ENCODE measurements at regions not wholly inside any gene's neighbourhood (a gene's known extent, or its start where the extent isn't known, plus 50 kb on each side); places are given as distances from the start of the nearest gene placed in this dataset.

DNA sequence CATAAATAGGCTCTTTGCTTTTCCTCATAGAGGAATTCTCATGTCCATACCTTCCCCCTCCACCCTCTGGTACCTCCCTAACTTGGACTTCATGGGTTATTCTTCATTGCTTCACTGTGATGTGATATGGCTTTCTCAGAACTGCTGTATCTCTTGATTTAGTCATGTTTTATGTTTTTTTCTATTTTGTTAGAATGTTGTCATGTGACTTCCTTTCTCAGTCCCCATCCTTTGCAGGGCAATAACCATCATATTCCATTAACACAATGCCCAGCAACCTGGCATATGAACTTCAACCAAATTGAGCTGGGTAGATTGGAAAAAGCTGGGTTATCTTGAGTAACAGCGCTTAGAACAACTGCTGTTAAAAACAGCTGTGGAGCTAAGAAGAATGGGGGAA, 190.9 kb upstream of the PRSS16 start:
- WGBS, 2 experiments (ENCODE audit: insufficient coverage in 2 of 2), result 100% methylated on average over 1 of the region's 1 CpG
- H3K27ac ChIP-seq (ENCODE audit: low read depth, low read length, severe bottlenecking), result no peak overlapping the region
- no peaks in the 10 kb centered on the region for H3K36me3 ChIP-seq (ENCODE audit: control insufficient read depth, insufficient read depth, low read length)
- H3K4me3 ChIP-seq (ENCODE audit: extremely low read depth, insufficient read depth, low read length, poor library complexity, severe bottlenecking), result no peak overlapping the region
- H3K9me3 ChIP-seq (ENCODE audit: control insufficient read depth, low read length), result no peaks in the 10 kb centered on the region
- H3K4me1 ChIP-seq (ENCODE audit: control insufficient read depth, insufficient read depth, low read length, poor library complexity, severe bottlenecking), result no peaks in the 10 kb centered on the region

DNA sequence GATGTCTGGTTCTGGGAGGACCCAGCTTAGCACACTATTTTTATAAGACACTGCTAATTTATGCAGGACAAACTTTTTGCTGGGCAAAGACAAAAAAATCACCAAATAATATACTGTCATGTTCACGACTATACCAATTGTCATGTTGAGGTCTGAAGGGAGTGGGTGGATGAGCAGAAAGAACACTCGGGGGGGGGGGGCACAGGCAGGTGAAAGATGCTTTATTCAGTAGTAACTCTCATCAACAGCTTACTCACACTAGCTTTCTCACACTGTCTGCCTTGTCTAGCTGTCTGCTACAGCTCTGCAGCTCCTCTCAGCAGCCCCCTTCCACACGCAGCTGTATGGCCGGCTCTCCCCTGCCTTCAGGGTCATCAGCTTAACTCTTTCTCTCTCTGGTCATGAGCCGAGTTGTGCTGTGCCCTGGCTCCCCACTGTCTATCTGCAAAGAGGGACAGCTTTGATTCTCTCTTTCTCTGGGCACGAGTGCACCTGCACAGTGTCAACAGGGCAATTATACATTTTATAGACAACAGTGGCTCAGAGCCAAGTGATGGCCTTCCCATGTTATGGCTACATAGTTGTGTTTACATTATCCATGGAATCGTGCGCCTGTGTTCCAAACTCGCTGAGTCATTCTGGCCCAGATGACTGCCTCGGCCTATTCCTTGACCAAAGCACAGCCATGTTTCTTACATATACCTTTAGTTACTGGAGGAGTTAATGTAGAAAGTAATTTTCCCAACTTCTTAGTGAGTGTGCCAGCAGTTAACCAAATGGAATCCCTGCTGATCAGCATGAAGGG, 187.7 kb upstream of the PRSS16 start:
- H3K9me3 ChIP-seq (ENCODE audit: control insufficient read depth, low read length), result no peaks in the 10 kb centered on the region
- no peaks in the 10 kb centered on the region for H3K36me3 ChIP-seq (ENCODE audit: control insufficient read depth, insufficient read depth, low read length)
- no peak overlapping the region for H3K4me3 ChIP-seq (ENCODE audit: extremely low read depth, insufficient read depth, low read length, poor library complexity, severe bottlenecking)
- H3K4me1 ChIP-seq (ENCODE audit: control insufficient read depth, insufficient read depth, low read length, poor library complexity, severe bottlenecking), result no peaks in the 10 kb centered on the region
- 76 to 85% methylated on average over 2 to 5 of the region's 10 CpGs for WGBS, 2 experiments (ENCODE audit: insufficient coverage in 2 of 2)
- no peak overlapping the region for H3K27ac ChIP-seq (ENCODE audit: low read depth, low read length, severe bottlenecking)

DNA sequence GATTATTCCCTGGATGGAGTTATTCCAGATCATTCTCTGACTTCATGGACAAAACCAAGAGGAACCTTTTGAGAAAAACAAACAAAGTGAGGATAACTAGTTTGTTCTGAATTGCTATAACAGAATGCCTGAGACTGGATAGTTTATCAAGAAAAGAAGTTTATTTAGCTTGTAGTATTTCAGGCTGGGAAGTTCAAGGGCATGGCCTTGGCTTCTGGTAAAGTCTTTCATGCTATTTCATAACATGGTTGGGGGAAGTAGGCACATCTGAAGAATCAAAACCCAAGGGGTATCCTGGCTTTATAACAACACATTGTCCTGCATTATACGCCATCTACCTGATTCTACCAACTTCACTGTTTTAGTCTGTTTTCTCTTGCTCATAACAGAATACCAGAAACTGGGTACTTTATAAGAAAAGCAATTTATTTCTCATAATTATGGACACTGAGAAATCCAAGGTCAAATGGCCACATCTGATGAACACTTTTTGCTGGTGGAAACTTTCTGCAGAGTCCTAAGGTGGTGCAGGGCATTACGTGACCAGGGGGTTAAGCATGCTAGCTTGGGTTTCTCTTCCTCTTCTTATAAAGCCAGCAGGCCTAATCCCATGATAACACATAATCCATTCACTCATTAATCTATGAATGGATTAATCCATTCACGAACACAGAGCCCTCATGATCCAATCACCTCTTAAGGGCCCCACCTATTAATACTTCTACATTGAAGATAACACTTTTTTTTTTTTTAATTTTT, 186.1 kb upstream of the PRSS16 start:
- Histone ChIP-seq H3K27ac (ENCODE audit: low read depth, low read length, severe bottlenecking) (no peak overlapping the region), H3K4me3 (ENCODE audit: extremely low read depth, insufficient read depth, low read length, poor library complexity, severe bottlenecking) (no peak overlapping the region), H3K9me3 (ENCODE audit: control insufficient read depth, low read length) (no peaks in the 10 kb centered on the region), H3K36me3 (ENCODE audit: control insufficient read depth, insufficient read depth, low read length) (no peaks in the 10 kb centered on the region), H3K4me1 (ENCODE audit: control insufficient read depth, insufficient read depth, low read length, poor library complexity, severe bottlenecking) (peaks cover 2% of the 10 kb centered on the region)
- WGBS, 2 experiments (ENCODE audit: insufficient coverage in 2 of 2), result 81 to 88% methylated on average over 1 to 2 of the region's 3 CpGs

DNA sequence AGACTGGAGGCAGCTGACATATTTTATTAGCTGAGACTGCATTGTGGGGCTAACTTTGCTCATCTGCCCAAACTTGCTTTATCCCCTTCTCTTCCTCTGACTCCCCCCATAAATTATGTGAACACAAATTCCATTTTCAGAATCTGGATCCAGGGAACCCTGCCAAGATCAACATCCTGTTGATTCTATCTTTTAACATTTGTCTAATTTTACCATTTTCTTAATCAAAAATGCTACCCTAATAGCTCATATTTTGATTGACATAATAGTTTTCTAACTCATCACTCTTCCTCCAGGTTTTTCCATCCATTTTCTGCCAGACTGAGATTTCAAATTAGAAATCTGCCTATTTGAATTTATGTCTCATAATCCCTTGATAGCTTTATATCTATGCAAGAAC, 184.7 kb upstream of the PRSS16 start:
- no peaks in the 10 kb centered on the region for H3K9me3 ChIP-seq (ENCODE audit: control insufficient read depth, low read length)
- no peak overlapping the region for H3K27ac ChIP-seq (ENCODE audit: low read depth, low read length, severe bottlenecking)
- peaks cover 5% of the 10 kb centered on the region for H3K4me1 ChIP-seq (ENCODE audit: control insufficient read depth, insufficient read depth, low read length, poor library complexity, severe bottlenecking)
- H3K36me3 ChIP-seq (ENCODE audit: control insufficient read depth, insufficient read depth, low read length), result no peaks in the 10 kb centered on the region
- no peak overlapping the region for H3K4me3 ChIP-seq (ENCODE audit: extremely low read depth, insufficient read depth, low read length, poor library complexity, severe bottlenecking)

- WGBS, 2 experiments (ENCODE audit: insufficient coverage in 2 of 2), result 81 to 86% methylated on average over 3 of the region's 3 CpGs
- no peak overlapping the region for H3K27ac ChIP-seq (ENCODE audit: low read depth, low read length, severe bottlenecking)
Measured at GRCh38 chr6:27065183-27065582, 182.3 kb upstream of the PRSS16 start.

DNA sequence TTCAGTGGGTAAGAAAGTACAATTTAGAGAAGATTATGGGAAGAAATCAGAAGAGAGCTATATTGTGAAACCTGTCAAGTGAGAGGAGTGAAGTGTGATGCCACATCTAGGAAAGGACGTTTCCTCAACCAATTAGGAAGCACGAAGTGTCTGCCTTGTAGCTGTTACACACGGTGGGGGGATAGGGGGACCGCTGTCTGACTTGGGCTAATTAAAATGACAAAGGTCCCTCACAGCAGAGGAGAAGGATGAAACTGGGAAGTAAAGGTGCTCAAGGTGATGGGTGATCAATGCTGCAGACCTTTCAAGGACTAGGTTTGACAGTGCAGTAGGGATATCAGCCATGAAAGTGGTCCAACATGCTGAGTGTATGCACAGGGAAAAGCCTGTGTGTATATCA, 181.1 kb upstream of the PRSS16 start:
- Histone ChIP-seq H3K9me3 (ENCODE audit: control insufficient read depth, low read length) (no peaks in the 10 kb centered on the region), H3K4me1 (ENCODE audit: control insufficient read depth, insufficient read depth, low read length, poor library complexity, severe bottlenecking) (peaks cover 5% of the 10 kb centered on the region), H3K27ac (ENCODE audit: low read depth, low read length, severe bottlenecking) (no peak overlapping the region), H3K36me3 (ENCODE audit: control insufficient read depth, insufficient read depth, low read length) (no peaks in the 10 kb centered on the region), H3K4me3 (ENCODE audit: extremely low read depth, insufficient read depth, low read length, poor library complexity, severe bottlenecking) (no peak overlapping the region)
- 11 to 13% methylated on average over 4 of the region's 4 CpGs for WGBS, 2 experiments (ENCODE audit: insufficient coverage in 2 of 2)

More at GRCh38 chr6:27065183-27065582, 182.3 kb upstream of the PRSS16 start:
- H3K36me3 ChIP-seq (ENCODE audit: control insufficient read depth, insufficient read depth, low read length), result no peaks in the 10 kb centered on the region
- peaks cover 5% of the 10 kb centered on the region for H3K4me1 ChIP-seq (ENCODE audit: control insufficient read depth, insufficient read depth, low read length, poor library complexity, severe bottlenecking)
- no peak overlapping the region for H3K4me3 ChIP-seq (ENCODE audit: extremely low read depth, insufficient read depth, low read length, poor library complexity, severe bottlenecking)
- no peaks in the 10 kb centered on the region for H3K9me3 ChIP-seq (ENCODE audit: control insufficient read depth, low read length)

DNA sequence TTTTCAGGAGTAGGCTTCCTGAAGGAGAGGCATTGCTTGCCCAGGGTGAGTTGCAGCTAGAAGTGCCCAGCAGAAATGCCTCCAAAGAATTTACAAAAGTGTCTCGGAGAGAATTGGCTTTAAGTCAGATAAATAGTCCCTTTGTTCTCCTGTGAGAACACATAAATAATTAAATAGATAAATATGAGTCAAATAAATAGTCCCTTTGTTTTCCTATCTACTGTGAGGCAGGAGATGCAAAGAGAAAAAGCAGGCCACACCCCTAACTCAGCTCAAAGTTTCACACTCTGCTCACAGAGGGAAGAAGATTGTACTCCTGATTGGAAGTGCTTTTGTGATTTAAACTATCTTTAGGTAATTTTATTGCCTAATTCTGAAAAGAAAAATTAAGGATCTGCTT, 180.7 kb upstream of the PRSS16 start:
- no CpG with 5 or more reads among the region's 1 CpG for WGBS, 2 experiments (ENCODE audit: insufficient coverage in 2 of 2)
- no peaks in the 10 kb centered on the region for H3K36me3 ChIP-seq (ENCODE audit: control insufficient read depth, insufficient read depth, low read length)
- no peaks in the 10 kb centered on the region for H3K9me3 ChIP-seq (ENCODE audit: control insufficient read depth, low read length)

GRCh38 chr6:27073441-27073840, 174.1 kb upstream of the PRSS16 start:
- H3K4me3 ChIP-seq (ENCODE audit: extremely low read depth, insufficient read depth, low read length, poor library complexity, severe bottlenecking), result no peak overlapping the region
- H3K4me1 ChIP-seq (ENCODE audit: control insufficient read depth, insufficient read depth, low read length, poor library complexity, severe bottlenecking), result no peaks in the 10 kb centered on the region
- H3K36me3 ChIP-seq (ENCODE audit: control insufficient read depth, insufficient read depth, low read length), result no peaks in the 10 kb centered on the region
- 60 to 85% methylated on average over 1 of the region's 3 CpGs for WGBS, 2 experiments (ENCODE audit: insufficient coverage in 2 of 2)
- no peak overlapping the region for H3K27ac ChIP-seq (ENCODE audit: low read depth, low read length, severe bottlenecking)
- no peaks in the 10 kb centered on the region for H3K9me3 ChIP-seq (ENCODE audit: control insufficient read depth, low read length)

More for the DNA sequence above, 180.7 kb upstream of the PRSS16 start:
- Histone ChIP-seq H3K27ac (ENCODE audit: low read depth, low read length, severe bottlenecking) (no peak overlapping the region), H3K4me3 (ENCODE audit: extremely low read depth, insufficient read depth, low read length, poor library complexity, severe bottlenecking) (no peak overlapping the region), H3K4me1 (ENCODE audit: control insufficient read depth, insufficient read depth, low read length, poor library complexity, severe bottlenecking) (peaks cover 5% of the 10 kb centered on the region)

DNA sequence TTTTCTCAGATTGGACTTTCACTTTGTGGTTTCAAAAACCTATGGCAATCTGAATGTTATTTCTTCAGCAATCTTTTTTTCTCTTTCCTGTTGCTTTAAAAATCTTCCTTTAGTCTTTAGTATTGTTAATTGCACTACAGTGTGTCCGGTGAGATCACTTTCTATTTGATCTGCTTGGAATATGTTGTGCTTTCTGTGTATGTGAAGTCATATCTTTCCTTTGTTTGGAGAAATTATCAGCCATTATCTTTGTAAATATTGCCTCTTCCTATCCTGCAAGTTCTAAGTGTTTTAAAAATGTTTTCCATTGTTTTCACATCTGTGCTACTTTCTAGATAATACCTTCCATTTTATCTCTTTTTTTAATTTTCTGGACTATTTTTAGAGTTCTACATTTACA, 171.4 kb upstream of the PRSS16 start:
- no CpG with 5 or more reads among the region's 1 CpG for WGBS, 2 experiments (ENCODE audit: insufficient coverage in 2 of 2)
- no peak overlapping the region for H3K4me3 ChIP-seq (ENCODE audit: extremely low read depth, insufficient read depth, low read length, poor library complexity, severe bottlenecking)
- no peaks in the 10 kb centered on the region for H3K9me3 ChIP-seq (ENCODE audit: control insufficient read depth, low read length)
- no peaks in the 10 kb centered on the region for H3K4me1 ChIP-seq (ENCODE audit: control insufficient read depth, insufficient read depth, low read length, poor library complexity, severe bottlenecking)
- H3K27ac ChIP-seq (ENCODE audit: low read depth, low read length, severe bottlenecking), result no peak overlapping the region
- H3K36me3 ChIP-seq (ENCODE audit: control insufficient read depth, insufficient read depth, low read length), result no peaks in the 10 kb centered on the region

- Histone ChIP-seq H3K4me3 (ENCODE audit: extremely low read depth, insufficient read depth, low read length, poor library complexity, severe bottlenecking) (peak overlapping the region; percentile 31), H3K27ac (ENCODE audit: low read depth, low read length, severe bottlenecking) (no peak overlapping the region), H3K9me3 (ENCODE audit: control insufficient read depth, low read length) (no peaks in the 10 kb centered on the region), H3K36me3 (ENCODE audit: control insufficient read depth, insufficient read depth, low read length) (no peaks in the 10 kb centered on the region), H3K4me1 (ENCODE audit: control insufficient read depth, insufficient read depth, low read length, poor library complexity, severe bottlenecking) (no peaks in the 10 kb centered on the region)
- 0% methylated on average over 1 to 3 of the region's 9 CpGs for WGBS, 2 experiments (ENCODE audit: insufficient coverage in 2 of 2)
Measured at GRCh38 chr6:27078734-27079357, 168.7 kb upstream of the PRSS16 start.

DNA sequence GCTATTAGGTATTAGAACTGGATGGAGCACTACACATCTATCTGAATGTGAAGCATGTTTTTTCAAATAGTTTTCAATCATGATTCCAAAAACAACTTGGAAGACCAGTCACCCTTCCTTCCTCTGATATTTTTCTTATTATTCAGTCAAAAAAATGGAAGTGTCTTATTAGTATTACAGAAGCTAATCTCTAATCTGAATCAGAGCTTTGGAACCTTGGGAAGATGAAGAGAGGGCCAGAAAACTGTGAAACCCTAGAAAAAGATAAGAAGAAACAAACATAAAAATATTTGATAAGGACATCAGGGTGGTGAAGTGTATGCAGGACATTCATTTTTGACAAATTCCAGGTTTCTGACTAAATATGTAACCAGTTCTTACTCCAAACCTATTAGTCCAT, 166.3 kb upstream of the PRSS16 start:
- Histone ChIP-seq H3K4me1 (ENCODE audit: control insufficient read depth, insufficient read depth, low read length, poor library complexity, severe bottlenecking) (no peaks in the 10 kb centered on the region), H3K36me3 (ENCODE audit: control insufficient read depth, insufficient read depth, low read length) (no peaks in the 10 kb centered on the region), H3K4me3 (ENCODE audit: extremely low read depth, insufficient read depth, low read length, poor library complexity, severe bottlenecking) (no peak overlapping the region), H3K27ac (ENCODE audit: low read depth, low read length, severe bottlenecking) (no peak overlapping the region), H3K9me3 (ENCODE audit: control insufficient read depth, low read length) (no peaks in the 10 kb centered on the region)
